ENCODE measurements at regions not wholly inside any gene's neighbourhood (a gene's known extent, or its start where the extent isn't known, plus 50 kb on each side); places are given as distances from the start of the nearest gene placed in this dataset.
A peak's percentile ranks its signal among the peaks of the same experiment; 100 is the strongest.

- Histone ChIP-seq H3K27me3 (no peaks in the 10 kb centered on the region), H3K79me2 (ENCODE audit: low read depth) (no peaks in the 10 kb centered on the region), H3K4me1 (peaks cover 32% of the 10 kb centered on the region), H3K4me2 (no peak overlapping the region), H3K4me3 (no peak overlapping the region), H4K20me1 (ENCODE audit: low read depth) (no peaks in the 10 kb centered on the region), H2AFZ (replicated peaks) (no peak overlapping the region), H3F3A (ENCODE audit: low read depth) (peaks cover 5% of the 10 kb centered on the region), H3K36me3 (no peaks in the 10 kb centered on the region), H3K27ac (no peak overlapping the region), H3K9me3 (ENCODE audit: low read depth) (no peaks in the 10 kb centered on the region), H3K9ac (no peak overlapping the region)
- H3K9me3 Mint-ChIP-seq: peaks cover 13% of the 10 kb centered on the region
- peaks cover 21% of the 10 kb centered on the region for H3K4me1 Mint-ChIP-seq
- no peak for DNase-seq (ENCODE audit: low spot score)
- no peak overlapping the region for H3K27ac Mint-ChIP-seq
- TF ChIP-seq EZH2phosphoT487 (IDR thresholded peaks at IDR 0.05): no peak
- TF ChIP-seq EZH2 (IDR thresholded peaks at IDR 0.05): no peak
- no peak for TF ChIP-seq CTCF (IDR thresholded peaks at IDR 0.05)
- peaks cover 9% of the 10 kb centered on the region for H3K27me3 Mint-ChIP-seq (ENCODE audit: insufficient read depth, low read depth)
- H3K36me3 Mint-ChIP-seq: peaks cover 7% of the 10 kb centered on the region
- no peak overlapping the region for H3K4me3 Mint-ChIP-seq
Observed at GRCh38 chr6:139644821-139645220, 270.4 kb upstream of the CITED2 start.

- Mint-ChIP-seq H3K4me3 (no peak overlapping the region), H3K9me3 (peaks cover 13% of the 10 kb centered on the region)
- TF ChIP-seq EZH2phosphoT487 (IDR thresholded peaks at IDR 0.05) (no peak), CTCF (IDR thresholded peaks at IDR 0.05) (no peak), EZH2 (IDR thresholded peaks at IDR 0.05) (no peak)
Observed at GRCh38 chr6:139643986-139644385, 269.5 kb upstream of the CITED2 start.

GRCh38 chr6:139642346-139642745, 267.9 kb upstream of the CITED2 start:
- no peak overlapping the region for H3K4me3 Mint-ChIP-seq
- peaks cover 9% of the 10 kb centered on the region for H3K9me3 Mint-ChIP-seq
- no peak overlapping the region for H3K27ac Mint-ChIP-seq
- H3K9ac ChIP-seq: no peak overlapping the region
- H3K27me3 Mint-ChIP-seq (ENCODE audit: insufficient read depth, low read depth): peaks cover 8% of the 10 kb centered on the region
- TF ChIP-seq EZH2 (IDR thresholded peaks at IDR 0.05) (no peak), CTCF (IDR thresholded peaks at IDR 0.05) (no peak), EZH2phosphoT487 (IDR thresholded peaks at IDR 0.05) (no peak)
- H4K20me1 ChIP-seq (ENCODE audit: low read depth): no peaks in the 10 kb centered on the region
- H3K36me3 ChIP-seq: no peaks in the 10 kb centered on the region
- H3K4me1 Mint-ChIP-seq: peaks cover 15% of the 10 kb centered on the region
- H3K79me2 ChIP-seq (ENCODE audit: low read depth): no peaks in the 10 kb centered on the region
- no peak overlapping the region for H3K4me3 ChIP-seq
- H3K9me3 ChIP-seq (ENCODE audit: low read depth): no peaks in the 10 kb centered on the region
- no peaks in the 10 kb centered on the region for H3K27me3 ChIP-seq
- no peak overlapping the region for H2AFZ ChIP-seq (replicated peaks)
- H3F3A ChIP-seq (ENCODE audit: low read depth): peaks cover 5% of the 10 kb centered on the region
- H3K4me1 ChIP-seq: peaks cover 19% of the 10 kb centered on the region
- peaks cover 2% of the 10 kb centered on the region for H3K36me3 Mint-ChIP-seq
- DNase-seq (ENCODE audit: low spot score): no peak
- H3K27ac ChIP-seq: no peak overlapping the region
- no peak overlapping the region for H3K4me2 ChIP-seq

More at GRCh38 chr6:139643986-139644385, 269.5 kb upstream of the CITED2 start:
- Histone ChIP-seq H3K9me3 (ENCODE audit: low read depth) (no peaks in the 10 kb centered on the region), H3K4me3 (no peak overlapping the region), H3K4me2 (peak overlapping the region; percentile 32), H4K20me1 (ENCODE audit: low read depth) (no peaks in the 10 kb centered on the region), H3K27me3 (no peaks in the 10 kb centered on the region), H3K4me1 (peaks cover 26% of the 10 kb centered on the region), H3K79me2 (ENCODE audit: low read depth) (no peaks in the 10 kb centered on the region), H3K36me3 (no peaks in the 10 kb centered on the region), H3K27ac (no peak overlapping the region), H2AFZ (replicated peaks) (peak overlapping the region; percentile 78), H3K9ac (no peak overlapping the region), H3F3A (ENCODE audit: low read depth) (peaks cover 5% of the 10 kb centered on the region)
- Mint-ChIP-seq H3K27me3 (ENCODE audit: insufficient read depth, low read depth) (peaks cover 8% of the 10 kb centered on the region), H3K27ac (peak overlapping the region; percentile 48), H3K4me1 (peaks cover 21% of the 10 kb centered on the region), H3K36me3 (peaks cover 7% of the 10 kb centered on the region)
- DNase-seq (ENCODE audit: low spot score): peak; percentile 37
